AG04450 (cell line): ENCODE measurements at regions not wholly inside any gene's neighbourhood (a gene's known extent, or its start where the extent isn't known, plus 50 kb on each side); places are given as distances from the start of the nearest gene placed in this dataset.

Experiments
- CTCF ChIA-PET: fragments of 300-600, 350-600 bp; formaldehyde crosslinking; extraction: SDS; loops from one replicate; lab custom pipeline; 2022; ENCODE audit warnings: antibody characterized with exemption, inconsistent platforms; lab: Charles Lee
- POLR2A ChIA-PET: fragments of 350-600 bp; formaldehyde crosslinking; extraction: SDS; loops from one replicate; lab custom pipeline; 2021; ENCODE audit warnings: antibody characterized with exemption, inconsistent platforms; lab: Yijun Ruan, JAX
- DNase-seq: peaks from one replicate; pipeline ENCODE4 v3.0.0-alpha.2; 2011; ENCODE audit warnings: low read depth, low spot score
- H3K27ac ChIP-seq: one replicate; pipeline ENCODE4 v1.5.1; 2012; ENCODE audit warnings: low read depth, low read length, control low read depth
- H3K27me3 ChIP-seq: one replicate; pipeline ENCODE4 v1.6.0; 2012; ENCODE audit warnings: low read length; ENCODE audit not compliant: control insufficient read depth, insufficient read depth
- H3K4me3 ChIP-seq: 2 replicates; pipeline ENCODE4 v1.5.1; 2011; ENCODE audit warnings: mild to moderate bottlenecking, low read depth, low read length, control low read depth
- H3K9me3 ChIP-seq: 2 replicates; pipeline ENCODE4 v1.5.1; 2012; ENCODE audit warnings: low read length; ENCODE audit not compliant: control insufficient read depth, insufficient read depth
- TF ChIP-seq, protein P1 (sequence below): IDR thresholded peaks from 2 replicates; pipeline ENCODE4 v1.5.1; 2011; ENCODE audit warnings: low read depth, low read length, control low read depth, inconsistent platforms

DNA sequence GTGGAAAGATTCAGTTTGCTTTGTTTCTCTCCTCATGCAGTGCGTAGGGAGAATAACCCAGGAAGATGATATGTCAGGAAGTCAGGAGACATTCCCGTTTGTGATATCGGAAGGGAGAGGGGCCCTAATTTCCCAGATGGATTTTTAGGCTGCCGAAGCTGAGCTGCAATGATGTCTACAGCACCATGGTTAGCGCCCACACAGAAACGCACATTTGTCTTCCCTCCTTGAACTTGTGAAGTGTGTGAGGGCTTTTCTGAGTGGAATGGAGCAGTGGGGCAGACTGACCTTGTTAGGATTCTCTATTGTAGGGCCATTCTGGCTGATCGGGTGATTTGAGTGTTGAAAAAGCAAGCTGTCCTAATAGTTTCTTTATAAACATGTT lies 191.3 kb upstream of the ARG1 start:
- DNase-seq = no peak
- H3K27ac ChIP-seq = no peak overlapping the region
- CTCF ChIA-PET = no interaction called here

DNA sequence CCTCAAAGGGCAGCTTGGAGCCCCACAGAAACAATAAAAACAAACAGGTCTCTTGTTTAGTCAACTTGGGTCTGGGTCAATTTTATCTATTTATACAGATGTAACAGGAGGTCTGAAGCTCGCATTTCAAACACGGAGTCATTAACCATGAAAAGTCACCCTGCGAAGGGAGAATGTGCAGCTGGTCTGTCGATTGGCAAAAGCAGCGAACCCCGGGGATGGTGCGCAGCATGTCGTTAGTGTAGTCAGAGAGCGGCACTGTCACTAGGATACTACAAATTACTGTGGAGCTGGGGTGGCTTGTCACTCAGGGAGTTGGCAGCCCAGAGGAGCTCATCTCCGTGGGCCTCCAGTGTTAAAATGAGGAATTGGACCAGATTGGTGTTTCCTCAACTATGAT lies 190.4 kb upstream of the ARG1 start:
- Histone ChIP-seq H3K27ac (no peak overlapping the region), H3K27me3 (peaks cover 26% of the 10 kb centered on the region), H3K9me3 (no peaks in the 10 kb centered on the region), H3K4me3 (no peak overlapping the region)
- DNase-seq = no peak
- POLR2A ChIA-PET = no interaction called here
- CTCF ChIA-PET = no interaction called here
- TF ChIP-seq, protein P1, sequence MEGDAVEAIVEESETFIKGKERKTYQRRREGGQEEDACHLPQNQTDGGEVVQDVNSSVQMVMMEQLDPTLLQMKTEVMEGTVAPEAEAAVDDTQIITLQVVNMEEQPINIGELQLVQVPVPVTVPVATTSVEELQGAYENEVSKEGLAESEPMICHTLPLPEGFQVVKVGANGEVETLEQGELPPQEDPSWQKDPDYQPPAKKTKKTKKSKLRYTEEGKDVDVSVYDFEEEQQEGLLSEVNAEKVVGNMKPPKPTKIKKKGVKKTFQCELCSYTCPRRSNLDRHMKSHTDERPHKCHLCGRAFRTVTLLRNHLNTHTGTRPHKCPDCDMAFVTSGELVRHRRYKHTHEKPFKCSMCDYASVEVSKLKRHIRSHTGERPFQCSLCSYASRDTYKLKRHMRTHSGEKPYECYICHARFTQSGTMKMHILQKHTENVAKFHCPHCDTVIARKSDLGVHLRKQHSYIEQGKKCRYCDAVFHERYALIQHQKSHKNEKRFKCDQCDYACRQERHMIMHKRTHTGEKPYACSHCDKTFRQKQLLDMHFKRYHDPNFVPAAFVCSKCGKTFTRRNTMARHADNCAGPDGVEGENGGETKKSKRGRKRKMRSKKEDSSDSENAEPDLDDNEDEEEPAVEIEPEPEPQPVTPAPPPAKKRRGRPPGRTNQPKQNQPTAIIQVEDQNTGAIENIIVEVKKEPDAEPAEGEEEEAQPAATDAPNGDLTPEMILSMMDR = no peak

More for the DNA sequence above, 191.3 kb upstream of the ARG1 start:
- H3K4me3 ChIP-seq = no peak overlapping the region
- POLR2A ChIA-PET = no interaction called here
- TF ChIP-seq, protein P1 = no peak
- H3K27me3 ChIP-seq = peaks cover 28% of the 10 kb centered on the region
- no peaks in the 10 kb centered on the region for H3K9me3 ChIP-seq

DNA sequence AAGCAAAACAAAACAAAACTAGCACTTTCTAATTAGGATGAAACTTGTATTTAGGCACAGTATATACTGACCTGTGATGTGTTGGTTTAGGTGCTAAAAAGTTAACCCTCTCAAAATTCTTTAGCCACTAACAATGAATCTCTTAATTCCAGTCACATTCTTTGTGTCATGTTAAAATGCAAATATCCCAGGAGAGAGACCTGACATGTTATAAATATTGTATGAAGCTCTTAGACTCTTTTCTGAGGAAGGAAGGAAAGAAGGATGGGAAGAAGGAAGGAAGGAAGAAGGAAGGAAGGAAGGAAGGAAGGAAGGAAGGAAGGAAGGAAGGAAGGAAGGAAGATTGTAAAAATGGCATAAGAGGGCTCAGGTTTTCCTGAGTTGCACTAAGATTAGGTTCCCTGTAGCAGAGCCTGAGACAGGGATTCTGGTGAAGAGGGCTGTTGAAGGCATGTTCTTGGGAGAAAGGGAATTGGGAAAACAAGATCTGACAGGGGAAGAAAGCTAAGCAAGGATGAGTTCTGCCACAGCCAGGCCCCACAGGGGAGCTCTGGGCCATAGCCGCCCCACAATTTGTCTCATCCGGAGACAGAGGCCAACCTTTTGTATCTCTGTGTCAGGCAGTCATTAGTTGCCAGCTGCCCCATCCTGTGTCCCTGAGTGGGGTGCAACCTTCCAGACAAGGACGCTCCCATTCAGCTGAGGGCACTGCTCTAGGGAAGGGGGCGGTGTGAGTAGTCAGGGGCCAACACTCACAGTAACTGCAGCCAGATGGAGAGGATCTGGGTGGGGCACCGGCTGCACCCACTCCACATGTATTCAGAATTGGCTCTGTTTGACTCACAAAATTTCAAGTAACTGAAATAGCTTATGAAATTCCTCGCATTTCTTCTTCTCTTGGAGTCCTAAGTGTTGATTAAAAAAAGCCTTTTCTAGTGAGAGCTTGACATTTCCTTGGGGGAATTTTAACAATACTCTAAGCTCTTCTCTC lies 189.3 kb upstream of the ARG1 start:
- no peaks in the 10 kb centered on the region for H3K9me3 ChIP-seq
- no peak overlapping the region for H3K4me3 ChIP-seq
- peaks cover 26% of the 10 kb centered on the region for H3K27me3 ChIP-seq
- ChIA-PET CTCF (no interaction called here), POLR2A (no interaction called here)
- no peak overlapping the region for H3K27ac ChIP-seq
- no peak for DNase-seq
- TF ChIP-seq, protein P1 = no peak

GRCh38 chr6:131387562-131388447 lies 185.2 kb upstream of the ARG1 start:
- peaks cover 11% of the 10 kb centered on the region for H3K27me3 ChIP-seq
- no peak overlapping the region for H3K27ac ChIP-seq
- ChIA-PET POLR2A (no interaction called here), CTCF (interaction anchor here (1.5 kb wide), 1 partner anchor 10 kb away, joined by 3 read pairs; no protein-coding TSS in a partner anchor)
- no peaks in the 10 kb centered on the region for H3K9me3 ChIP-seq
- no peak for DNase-seq
- TF ChIP-seq, protein P1 = no peak
- no peak overlapping the region for H3K4me3 ChIP-seq

DNA sequence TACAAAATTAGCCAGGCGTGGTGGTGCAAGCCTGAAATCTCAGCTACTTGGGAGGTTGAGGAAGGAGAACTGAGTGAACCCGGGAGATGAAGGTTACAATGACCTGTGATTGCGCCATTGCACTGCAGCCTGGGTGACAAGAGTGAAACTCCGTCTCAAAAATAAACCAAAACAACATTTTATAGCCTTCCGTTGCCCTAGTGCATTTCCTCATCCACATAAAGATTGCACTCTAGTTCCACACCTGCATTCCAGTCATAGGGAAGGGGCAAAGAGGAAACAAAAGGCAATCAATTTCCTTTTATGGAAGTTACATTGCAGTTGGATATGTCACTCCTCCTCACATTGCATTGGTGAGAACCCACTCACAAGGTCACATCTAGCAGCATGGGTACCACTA lies 182.7 kb upstream of the ARG1 start:
- H3K9me3 ChIP-seq = no peaks in the 10 kb centered on the region
- H3K27me3 ChIP-seq = peaks cover 6% of the 10 kb centered on the region
- TF ChIP-seq, protein P1 = no peak
- ChIA-PET POLR2A (no interaction called here), CTCF (no interaction called here)
- DNase-seq = no peak
- H3K4me3 ChIP-seq = no peak overlapping the region
- no peak overlapping the region for H3K27ac ChIP-seq
